GM19240 (cell line): ENCODE measurements at regions not wholly inside any gene's neighbourhood (a gene's known extent, or its start where the extent isn't known, plus 50 kb on each side); places are given as distances from the start of the nearest gene placed in this dataset.
"Not testable (repeated sequence)": the region's sequence is repeated elsewhere in the genome, so short reads cannot be mapped to it uniquely, and the experiment has no call there.

Experiments
- DNase-seq: peaks from one replicate; pipeline ENCODE4 v3.0.0; 2011; ENCODE audit warnings: low spot score; ENCODE audit not compliant: insufficient read length

- no peak for DNase-seq
Observed at GRCh38 chr2:6196449-6196848, 504.3 kb downstream of the SOX11 start.

- DNase-seq = not testable (repeated sequence)
Observed at GRCh38 chr2:6198370-6198919, 506.3 kb downstream of the SOX11 start.

DNA sequence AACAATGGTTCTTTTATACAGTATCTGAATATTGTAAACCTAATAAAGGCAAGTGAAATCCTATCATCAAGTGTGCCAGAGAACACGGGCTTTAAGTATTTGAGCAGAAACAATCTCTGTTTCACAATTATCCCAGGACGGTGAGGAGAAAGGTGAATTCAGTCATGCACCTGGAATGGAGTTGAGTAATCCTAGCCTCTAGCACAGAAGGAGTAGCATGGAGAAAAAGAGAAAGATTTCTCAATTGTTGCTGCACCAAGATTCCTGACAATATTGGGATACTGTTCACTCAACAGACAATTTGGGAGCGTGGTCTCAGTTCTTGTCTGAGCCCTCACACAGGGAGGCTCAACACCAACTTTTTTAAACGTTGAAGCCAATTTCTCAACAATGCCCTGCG lies 510.6 kb downstream of the SOX11 start:
- no peak for DNase-seq

DNA sequence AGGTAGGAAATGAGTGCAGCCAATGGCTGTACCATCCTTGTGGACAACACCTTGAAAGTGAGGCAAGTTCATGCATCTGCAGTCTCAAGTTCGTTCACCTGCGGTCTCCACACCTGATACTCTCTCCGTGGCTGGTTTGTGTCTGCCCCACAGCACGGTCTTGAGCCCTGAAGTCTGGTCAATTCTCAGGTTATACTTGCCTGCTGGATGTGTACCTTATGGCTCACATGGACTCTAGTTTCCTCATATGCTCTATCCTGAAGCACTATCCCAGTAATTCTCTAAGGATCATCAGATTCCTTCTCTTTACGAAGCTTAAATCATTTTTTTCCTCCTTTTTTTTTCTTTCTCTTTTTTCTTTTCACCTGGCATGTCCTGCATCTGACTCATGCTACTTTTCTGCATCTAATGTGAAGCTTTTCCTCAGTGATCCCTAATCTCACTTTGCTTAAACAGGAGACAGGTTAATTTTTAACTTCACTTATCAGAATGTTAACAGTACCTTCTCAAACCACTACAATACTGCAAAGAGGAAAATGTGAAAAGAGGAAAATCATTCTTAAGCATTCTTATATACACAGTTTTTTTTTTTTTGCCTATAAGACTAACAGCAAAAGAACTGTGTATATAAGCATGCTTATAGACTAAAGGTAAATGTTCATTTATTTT lies 511.2 kb downstream of the SOX11 start:
- no peak for DNase-seq

DNA sequence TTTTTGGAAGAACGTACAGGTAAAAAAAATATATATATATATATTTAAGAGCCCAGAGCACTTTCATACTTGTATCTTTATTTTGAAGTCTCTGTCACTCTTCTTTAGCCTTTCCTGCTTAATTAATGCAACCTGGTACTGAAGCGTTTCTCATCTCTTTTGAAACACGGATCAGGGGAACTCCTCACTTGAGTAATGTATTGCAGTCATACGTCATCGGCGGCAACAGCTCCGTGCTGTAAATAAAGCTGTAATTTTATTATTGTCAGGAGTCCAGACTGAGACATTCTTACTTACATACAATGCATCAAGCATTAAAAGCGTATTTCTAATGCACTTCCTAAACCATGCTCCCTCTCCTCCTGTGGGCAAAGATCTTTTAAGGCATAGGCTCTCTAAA lies 514.7 kb downstream of the SOX11 start:
- no peak for DNase-seq

DNA sequence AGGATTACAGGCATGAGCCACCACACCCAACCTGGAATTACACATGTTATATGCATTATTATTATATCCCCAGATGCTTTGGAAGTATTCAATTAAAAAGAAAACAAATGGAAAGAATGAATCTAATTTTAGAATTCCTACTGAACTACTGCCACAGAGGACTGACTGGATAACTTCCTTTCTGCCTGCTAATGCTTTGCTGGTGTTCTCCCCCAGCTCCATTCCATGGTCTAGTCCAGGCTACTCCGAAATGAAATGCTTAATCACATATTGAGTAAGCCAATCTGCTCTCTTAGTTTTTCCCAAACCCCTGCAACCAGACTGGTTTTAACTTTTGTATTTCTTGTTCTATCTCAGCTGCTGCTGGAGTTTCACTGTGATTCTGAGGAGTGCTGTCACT lies 519.1 kb downstream of the SOX11 start:
- DNase-seq = no peak

DNA sequence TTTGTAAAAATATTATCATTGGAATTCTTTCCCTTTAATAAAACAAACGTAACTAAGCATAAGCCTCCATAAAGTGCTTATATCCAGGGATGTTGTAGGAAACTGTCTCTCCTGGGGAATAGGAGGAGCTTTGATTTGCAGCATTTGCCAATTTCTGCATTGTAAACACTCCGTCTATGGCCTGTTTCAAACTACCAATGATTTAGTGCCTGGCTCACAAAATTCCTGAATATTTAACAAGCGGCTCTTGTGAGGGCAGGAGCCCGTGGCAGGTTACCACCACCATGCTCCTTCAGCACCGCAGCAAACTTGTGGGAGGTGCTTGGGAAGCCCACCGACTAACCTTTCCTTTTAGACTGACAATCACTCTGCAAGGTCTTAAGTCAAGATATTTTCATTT lies 520.3 kb downstream of the SOX11 start:
- DNase-seq = no peak

DNA sequence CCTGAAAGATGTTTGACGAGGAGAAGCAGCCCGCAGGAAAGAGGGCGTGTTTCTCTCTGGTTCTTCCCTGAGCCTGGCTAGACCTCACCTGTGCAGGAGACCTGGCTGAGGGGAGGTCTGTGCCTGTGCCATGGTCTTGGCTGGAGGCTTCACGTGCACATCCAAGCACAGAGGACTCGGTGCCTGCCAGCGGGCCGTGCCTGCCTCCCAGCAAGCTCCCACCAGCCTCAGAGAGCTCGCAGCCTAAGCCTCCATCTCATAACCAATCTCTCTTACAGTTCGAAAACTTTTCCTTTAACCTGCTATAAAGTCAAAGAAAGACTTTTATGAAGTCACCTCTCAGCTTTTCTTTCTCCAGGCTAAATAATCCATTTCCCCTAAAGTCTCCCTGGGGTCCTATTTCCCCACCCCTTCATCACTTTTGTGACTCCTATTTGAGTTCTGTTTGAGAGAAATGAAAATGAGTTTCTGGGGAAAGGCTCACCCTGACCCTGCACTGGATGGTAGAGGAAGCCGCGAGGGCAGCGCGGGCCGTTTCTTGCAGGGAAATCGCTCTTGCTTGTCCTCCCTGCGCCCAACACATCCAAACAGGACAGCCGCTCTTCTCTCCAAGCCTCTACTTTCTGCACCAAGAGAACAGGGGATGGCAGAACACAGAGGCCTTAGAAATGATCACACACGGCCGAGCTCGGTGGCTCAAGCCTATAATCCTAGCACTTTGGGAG lies 521.0 kb downstream of the SOX11 start:
- DNase-seq = no peak

GRCh38 chr2:6214471-6214870 lies 522.3 kb downstream of the SOX11 start:
- no peak for DNase-seq

- no peak for DNase-seq
Observed at GRCh38 chr2:6215053-6215452, 522.9 kb downstream of the SOX11 start.

DNA sequence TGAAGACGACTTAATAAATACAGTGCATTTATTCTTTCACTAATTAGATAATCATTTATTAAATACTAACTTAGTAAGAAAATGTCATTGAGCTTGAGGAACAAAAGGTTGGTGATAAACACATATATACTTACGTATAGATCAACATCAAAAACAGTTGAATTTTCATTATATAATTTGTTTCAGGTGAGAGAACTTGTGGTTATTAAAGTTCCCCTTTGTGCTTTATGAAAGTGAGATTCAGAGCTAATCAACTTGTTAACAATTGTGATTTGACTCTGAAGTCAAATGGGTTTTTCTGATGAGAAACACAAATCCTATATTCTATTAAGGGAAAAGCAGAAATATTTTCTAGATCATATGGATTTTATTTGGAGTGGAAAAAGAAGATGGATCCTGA lies 524.0 kb downstream of the SOX11 start:
- no peak for DNase-seq

DNA sequence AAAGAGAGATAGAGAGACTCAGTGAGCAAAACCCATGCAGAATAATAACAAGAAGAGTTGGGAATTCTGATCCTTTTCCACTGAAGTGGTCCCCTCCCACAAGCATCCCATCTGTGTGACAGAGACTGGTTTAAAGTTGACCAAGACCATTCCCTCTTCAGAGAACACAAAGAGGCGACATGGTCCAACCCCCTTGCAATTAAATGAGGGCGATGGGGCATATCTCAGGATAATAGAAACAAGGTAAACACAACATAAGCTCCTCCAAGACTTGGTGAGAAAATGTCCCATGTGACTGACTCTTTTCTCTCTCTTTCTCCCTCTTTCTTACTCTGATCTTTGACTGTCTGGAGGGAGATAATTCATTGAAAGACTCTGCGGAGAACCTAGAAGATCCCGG lies 526.7 kb downstream of the SOX11 start:
- no peak for DNase-seq

DNA sequence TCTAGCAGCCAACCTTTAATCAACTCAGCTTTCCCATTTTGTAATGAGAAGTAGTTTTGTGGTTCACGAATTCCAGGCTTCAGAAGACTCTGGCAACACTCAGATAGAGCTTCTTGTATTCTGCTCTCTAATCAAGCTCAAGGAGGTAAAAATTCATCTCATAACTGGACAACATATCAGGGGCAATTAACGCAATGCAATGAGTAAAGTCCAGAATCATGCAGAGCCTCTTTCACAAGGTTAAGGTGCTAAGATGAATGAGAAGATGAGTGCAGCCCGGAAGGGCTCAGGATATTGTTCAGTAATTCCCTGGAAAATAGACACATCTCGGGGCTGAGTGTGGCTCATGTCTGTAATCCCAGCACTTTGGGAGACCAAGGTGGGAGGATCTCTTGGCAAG lies 527.7 kb downstream of the SOX11 start:
- DNase-seq = no peak

- DNase-seq = no peak
Observed at GRCh38 chr2:6222296-6222695, 530.1 kb downstream of the SOX11 start.

DNA sequence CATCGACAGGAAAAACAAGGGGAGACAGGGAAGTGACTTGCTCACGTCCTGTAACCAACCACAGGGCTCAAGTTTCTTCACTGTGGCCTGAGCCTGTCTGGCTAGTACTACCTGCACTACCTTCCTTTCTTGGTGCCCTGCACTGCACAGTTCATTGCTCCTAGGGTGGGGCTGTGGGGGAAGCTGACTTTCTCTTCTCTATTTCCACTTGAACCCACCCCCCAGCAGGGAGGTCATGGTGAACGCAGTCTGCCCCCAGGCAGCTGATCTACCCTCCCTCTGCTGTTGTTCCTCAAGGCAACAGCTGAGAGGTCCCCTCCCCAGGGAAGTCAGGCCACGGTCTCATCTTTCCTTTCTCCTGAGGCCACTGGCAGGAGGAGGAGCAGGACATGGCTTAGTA lies 532.1 kb downstream of the SOX11 start:
- no peak for DNase-seq

DNA sequence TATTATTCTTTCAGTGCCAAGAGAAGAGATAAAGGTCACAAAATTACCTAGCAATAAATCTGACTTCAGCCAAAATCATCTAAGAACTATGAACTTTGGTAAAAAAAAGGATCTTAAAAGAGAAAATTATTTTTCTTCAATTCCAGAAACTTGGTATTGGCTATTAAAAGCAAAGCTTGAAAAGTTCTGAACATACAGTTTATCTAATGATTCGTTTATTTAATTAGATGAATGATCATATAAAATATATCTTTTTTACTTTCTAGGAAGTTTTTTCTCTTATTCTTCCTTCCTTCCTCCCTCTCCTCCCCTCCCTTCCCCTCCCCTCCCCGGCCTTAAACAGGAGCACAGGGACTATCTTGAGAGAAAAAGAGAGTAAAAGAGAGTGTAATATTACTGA lies 536.1 kb downstream of the SOX11 start:
- DNase-seq = no peak

DNA sequence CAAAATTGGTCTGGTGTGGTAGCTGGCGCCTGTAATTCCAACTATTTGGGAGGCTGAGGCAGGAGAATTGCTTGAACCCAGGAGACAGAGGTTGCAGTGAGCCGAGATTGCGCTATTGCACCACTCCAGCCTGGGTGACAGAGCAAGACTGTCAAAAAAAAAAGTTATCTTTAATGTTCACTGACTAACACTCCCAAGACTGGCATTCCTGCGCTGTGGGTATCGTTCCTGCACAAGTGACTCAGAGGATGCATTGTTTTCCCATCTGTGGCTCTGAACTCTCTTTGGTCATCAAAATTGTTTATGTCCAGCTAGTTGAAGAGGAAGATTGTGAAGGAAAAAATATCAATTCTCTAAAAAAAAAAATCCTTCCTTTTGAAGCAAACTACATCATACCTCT lies 539.0 kb downstream of the SOX11 start:
- no peak for DNase-seq

- DNase-seq = no peak
Observed at GRCh38 chr2:6233993-6234392, 541.8 kb downstream of the SOX11 start.

GRCh38 chr2:6234702-6235101 lies 542.5 kb downstream of the SOX11 start:
- no peak for DNase-seq

- DNase-seq = no peak
Observed at GRCh38 chr2:6236317-6236716, 544.1 kb downstream of the SOX11 start.

GRCh38 chr2:6237039-6237660 lies 545.0 kb downstream of the SOX11 start:
- DNase-seq = no peak

- no peak for DNase-seq
Observed at GRCh38 chr2:6249557-6249956, 557.4 kb downstream of the SOX11 start.

DNA sequence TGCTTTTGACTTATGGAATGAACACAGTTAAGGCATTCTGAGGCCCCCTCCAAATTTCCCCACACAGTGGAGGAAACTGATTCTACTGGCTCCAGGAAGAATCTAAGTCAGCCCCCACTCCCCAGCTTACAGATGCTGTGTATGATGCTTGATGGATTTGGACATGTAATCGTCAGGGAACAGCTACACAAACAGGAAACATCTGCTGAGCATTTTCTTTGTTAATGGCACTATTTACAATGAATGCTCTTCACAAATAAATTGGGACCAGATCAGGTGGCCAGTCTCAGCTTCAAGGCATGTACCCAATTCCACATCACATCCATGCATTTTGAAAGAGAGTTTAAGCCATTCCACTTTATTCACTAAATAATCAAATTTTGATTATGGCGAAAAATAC lies 562.3 kb downstream of the SOX11 start:
- DNase-seq = no peak
